ENCODE measurements at regions not wholly inside any gene's neighbourhood (a gene's known extent, or its start where the extent isn't known, plus 50 kb on each side); places are given as distances from the start of the nearest gene placed in this dataset.

GRCh38 chr5:174337276-174338184, 292.0 kb downstream of the NSG2 start:
- whole genome bisulfite sequencing, result 36% methylated on average over 16 of the region's 18 CpGs
- Histone ChIP-seq H3K36me3 (no peaks in the 10 kb centered on the region), H3K27me3 (peaks cover 51% of the 10 kb centered on the region), H3K27ac (no peak overlapping the region), H3K9me3 (no peaks in the 10 kb centered on the region), H3K4me1 (peaks cover 10% of the 10 kb centered on the region), H3K4me3 (no peak overlapping the region)
- TF ChIP-seq, protein P1, sequence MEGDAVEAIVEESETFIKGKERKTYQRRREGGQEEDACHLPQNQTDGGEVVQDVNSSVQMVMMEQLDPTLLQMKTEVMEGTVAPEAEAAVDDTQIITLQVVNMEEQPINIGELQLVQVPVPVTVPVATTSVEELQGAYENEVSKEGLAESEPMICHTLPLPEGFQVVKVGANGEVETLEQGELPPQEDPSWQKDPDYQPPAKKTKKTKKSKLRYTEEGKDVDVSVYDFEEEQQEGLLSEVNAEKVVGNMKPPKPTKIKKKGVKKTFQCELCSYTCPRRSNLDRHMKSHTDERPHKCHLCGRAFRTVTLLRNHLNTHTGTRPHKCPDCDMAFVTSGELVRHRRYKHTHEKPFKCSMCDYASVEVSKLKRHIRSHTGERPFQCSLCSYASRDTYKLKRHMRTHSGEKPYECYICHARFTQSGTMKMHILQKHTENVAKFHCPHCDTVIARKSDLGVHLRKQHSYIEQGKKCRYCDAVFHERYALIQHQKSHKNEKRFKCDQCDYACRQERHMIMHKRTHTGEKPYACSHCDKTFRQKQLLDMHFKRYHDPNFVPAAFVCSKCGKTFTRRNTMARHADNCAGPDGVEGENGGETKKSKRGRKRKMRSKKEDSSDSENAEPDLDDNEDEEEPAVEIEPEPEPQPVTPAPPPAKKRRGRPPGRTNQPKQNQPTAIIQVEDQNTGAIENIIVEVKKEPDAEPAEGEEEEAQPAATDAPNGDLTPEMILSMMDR (IDR thresholded peaks at IDR 0.05), result no peak
- no peak for TF ChIP-seq EP300 (IDR thresholded peaks at IDR 0.05)
- no peak for TF ChIP-seq POLR2A (IDR thresholded peaks at IDR 0.05)
- no peak for TF ChIP-seq POLR2AphosphoS5 (IDR thresholded peaks at IDR 0.05)
- no peak for DNase-seq (ENCODE audit: low spot score in 2 of 2)

DNA sequence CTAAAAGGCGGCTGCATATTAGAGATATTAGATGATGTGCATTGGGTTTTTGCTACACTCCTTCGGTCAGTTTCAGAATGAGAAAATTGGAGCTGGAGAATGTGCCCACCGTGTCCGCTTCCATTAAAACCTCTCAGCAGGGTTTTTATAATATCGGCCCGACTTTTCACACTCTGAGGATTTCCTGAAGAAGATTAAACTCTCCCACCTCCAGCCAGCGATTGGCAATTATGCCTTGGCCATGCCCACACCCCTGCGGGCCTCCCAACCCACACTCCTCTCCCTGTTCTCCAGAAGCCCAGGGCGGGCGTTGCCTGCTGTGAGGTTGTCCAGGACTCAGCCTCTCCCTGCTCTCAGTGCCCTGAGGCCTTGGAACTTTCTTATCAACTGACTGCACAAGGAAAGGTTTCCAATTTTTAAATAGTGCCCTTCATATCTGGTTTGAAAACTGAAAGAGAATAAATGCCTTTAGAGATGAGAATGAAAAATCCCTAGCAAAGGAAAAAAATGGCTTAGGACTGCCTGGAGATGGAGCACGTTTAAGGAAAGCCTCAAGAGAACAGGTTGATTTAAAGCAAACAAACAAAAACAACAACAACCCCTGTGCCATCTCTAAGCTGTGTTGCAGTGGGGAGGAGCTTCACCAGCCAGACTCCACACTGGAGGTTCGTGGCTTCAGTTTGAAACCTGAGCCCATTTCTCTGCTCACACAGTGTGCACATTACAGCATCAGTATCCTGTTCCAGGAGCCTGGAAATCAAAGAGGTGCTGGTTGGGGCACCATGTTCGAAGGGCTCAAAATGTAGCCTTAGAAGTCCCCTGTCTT, 292.9 kb downstream of the NSG2 start:
- Histone ChIP-seq H3K36me3 (no peaks in the 10 kb centered on the region), H3K27me3 (peaks cover 52% of the 10 kb centered on the region), H3K9me3 (no peaks in the 10 kb centered on the region), H3K4me3 (no peak overlapping the region), H3K27ac (no peak overlapping the region), H3K4me1 (peaks cover 10% of the 10 kb centered on the region)
- TF ChIP-seq EP300 (IDR thresholded peaks at IDR 0.05) (no peak), POLR2AphosphoS5 (IDR thresholded peaks at IDR 0.05) (no peak), POLR2A (IDR thresholded peaks at IDR 0.05) (no peak)
- TF ChIP-seq, protein P1 (IDR thresholded peaks at IDR 0.05), result no peak
- WGBS, result 17% methylated on average over 13 of the region's 13 CpGs
- DNase-seq (ENCODE audit: low spot score in 2 of 2), result no peak

DNA sequence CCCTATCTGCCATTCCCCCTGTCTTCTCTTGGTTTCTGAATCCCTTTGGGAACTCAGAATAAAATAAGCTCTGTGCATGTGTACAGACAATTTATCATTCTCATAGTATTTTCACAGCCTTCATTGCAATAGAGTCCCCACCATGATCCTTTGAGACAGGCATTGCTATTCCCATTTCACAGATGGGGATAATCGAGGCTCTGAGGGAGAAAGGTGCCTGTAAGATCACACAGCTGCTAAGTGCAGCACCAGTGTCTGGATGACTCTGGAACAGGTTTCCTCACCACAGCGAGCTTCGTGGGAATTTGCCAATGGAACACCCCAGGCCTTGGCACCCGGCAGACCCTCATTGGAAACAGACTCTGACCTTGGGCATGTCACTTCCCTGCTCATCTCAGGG, 293.6 kb downstream of the NSG2 start:
- Histone ChIP-seq H3K27ac (no peak overlapping the region), H3K4me3 (no peak overlapping the region), H3K9me3 (no peaks in the 10 kb centered on the region), H3K4me1 (peaks cover 10% of the 10 kb centered on the region), H3K27me3 (peaks cover 49% of the 10 kb centered on the region), H3K36me3 (no peaks in the 10 kb centered on the region)
- DNase-seq (ENCODE audit: low spot score in 2 of 2), result no peak
- TF ChIP-seq POLR2AphosphoS5 (IDR thresholded peaks at IDR 0.05) (no peak), EP300 (IDR thresholded peaks at IDR 0.05) (no peak), POLR2A (IDR thresholded peaks at IDR 0.05) (no peak)
- TF ChIP-seq, protein P1 (IDR thresholded peaks at IDR 0.05), result no peak
- 59% methylated on average over 4 of the region's 4 CpGs for WGBS

- TF ChIP-seq POLR2AphosphoS5 (IDR thresholded peaks at IDR 0.05) (no peak), POLR2A (IDR thresholded peaks at IDR 0.05) (no peak), EP300 (IDR thresholded peaks at IDR 0.05) (no peak)
- TF ChIP-seq, protein P1 (IDR thresholded peaks at IDR 0.05), result no peak
- Histone ChIP-seq H3K36me3 (no peaks in the 10 kb centered on the region), H3K4me3 (no peak overlapping the region), H3K27me3 (peaks cover 46% of the 10 kb centered on the region), H3K9me3 (no peaks in the 10 kb centered on the region), H3K27ac (no peak overlapping the region), H3K4me1 (peaks cover 10% of the 10 kb centered on the region)
- 50% methylated on average over 5 of the region's 5 CpGs for WGBS
- no peak for DNase-seq (ENCODE audit: low spot score in 2 of 2)
Observed at GRCh38 chr5:174340226-174340625, 294.7 kb downstream of the NSG2 start.

GRCh38 chr5:174342696-174343095, 297.2 kb downstream of the NSG2 start:
- no peak overlapping the region for H3K27ac ChIP-seq
- H3K4me1 ChIP-seq, result peaks cover 10% of the 10 kb centered on the region
- H3K36me3 ChIP-seq, result no peaks in the 10 kb centered on the region
- no peak overlapping the region for H3K4me3 ChIP-seq
- peaks cover 28% of the 10 kb centered on the region for H3K27me3 ChIP-seq
- H3K9me3 ChIP-seq, result no peaks in the 10 kb centered on the region
- no peak for DNase-seq (ENCODE audit: low spot score in 2 of 2)
- no peak for TF ChIP-seq POLR2A (IDR thresholded peaks at IDR 0.05)
- no peak for TF ChIP-seq EP300 (IDR thresholded peaks at IDR 0.05)
- TF ChIP-seq, protein P1 (IDR thresholded peaks at IDR 0.05), result no peak
- no peak for TF ChIP-seq POLR2AphosphoS5 (IDR thresholded peaks at IDR 0.05)
- WGBS, result 100% methylated on average over 1 of the region's 1 CpG

Measured in suprapubic skin (tissue), 4 donors.